Stomach (tissue), 8 donors: ENCODE measurements at regions not wholly inside any gene's neighbourhood (a gene's known extent, or its start where the extent isn't known, plus 50 kb on each side); places are given as distances from the start of the nearest gene placed in this dataset.

ENCODE experiments used
- DNase-seq, 2 donors: peaks; one replicate each; pipeline versions ENCODE4 v3.0.0 to v3.0.0-alpha.2; 2013 to 2019
- H3K27ac ChIP-seq, 5 donors: fragments of 200-600 bp in 4 of 5; sonication (generic) in 4 of 5; one replicate each; pipeline ENCODE4 v1.5.1; 2013 to 2019; ENCODE audit warnings: mild to moderate bottlenecking in 1 of 5, moderate library complexity in 1 of 5
- H3K27me3 ChIP-seq, 3 donors: fragments of 200-600 bp; sonication (generic); one replicate each; pipeline ENCODE4 v1.5.1; 2017 to 2019; ENCODE audit warnings: mixed run types in 1 of 3
- H3K36me3 ChIP-seq, 4 donors: fragments of 200-600 bp; sonication (generic); 1 replicate in 3 of 4; 2 replicates in 1 of 4; pipeline ENCODE4 v1.5.1; 2016 to 2019
- H3K4me1 ChIP-seq, 4 donors: fragments of 200-600 bp; sonication (generic); one replicate each; pipeline ENCODE4 v1.5.1; 2016 to 2019
- H3K4me3 ChIP-seq, 4 donors: fragments of 200-600 bp; sonication (generic) in 3 of 4; one replicate each; pipeline ENCODE4 v1.5.1; 2016 to 2019; ENCODE audit warnings: mild to moderate bottlenecking in 1 of 4
- H3K9me3 ChIP-seq, 4 donors: fragments of 200-600 bp; sonication (generic); one replicate each; pipeline ENCODE4 v1.5.1; 2016 to 2019
- EP300 ChIP-seq: sonication (generic); formaldehyde crosslinking; IDR thresholded peaks from one replicate; pipeline ENCODE4 v1.6.1; 2017; ENCODE audit warnings: antibody characterized with exemption
- POLR2A ChIP-seq, 4 donors: fragments of 450-650 bp; IDR thresholded peaks; one replicate each; pipeline ENCODE4 v1.6.1; 2016; ENCODE audit warnings: antibody characterized with exemption in 4 of 4, control low read depth in 2 of 4, mild to moderate bottlenecking in 1 of 4, moderate library complexity in 1 of 4
- POLR2AphosphoS5 ChIP-seq, 3 donors: sonication (generic); formaldehyde crosslinking; IDR thresholded peaks; one replicate each; pipeline ENCODE4 v1.6.1; 2016; ENCODE audit warnings: antibody characterized with exemption in 3 of 3
- WGBS, 5 donors: extraction: QIAGEN DNeasy Blood & Tissue Kit in 3 of 5; methylation state at CpG; one replicate each; pipeline versions ENCODE4 v1.1.5 to v1.1.7; 2013 to 2018; 5-methylcytosine and 5-hydroxymethylcytosine counted together
- intact Hi-C: fragments of 100-400 bp; cut with DNase I; formaldehyde crosslinking; loops from one replicate; pipeline ENCODE4 v1.15.1; 2023; ENCODE audit warnings: low total_unique reads
- TF ChIP-seq, protein P1 (sequence below), 7 experiments: fragments of 450-650 bp in 4 of 7; fragments of 200-600 bp in 3 of 7; sonication (generic) in 3 of 7; IDR thresholded peaks; one replicate each; pipeline ENCODE4 v1.5.1; 2016 to 2019; ENCODE audit warnings: antibody characterized with exemption in 7 of 7, control low read depth in 2 of 7, mild to moderate bottlenecking in 1 of 7
- donor health status: healthy with polysubstance abuse.
- donor health status: Bipolar disorder and iron deficiency.
- donor health status: healthy.

DNA sequence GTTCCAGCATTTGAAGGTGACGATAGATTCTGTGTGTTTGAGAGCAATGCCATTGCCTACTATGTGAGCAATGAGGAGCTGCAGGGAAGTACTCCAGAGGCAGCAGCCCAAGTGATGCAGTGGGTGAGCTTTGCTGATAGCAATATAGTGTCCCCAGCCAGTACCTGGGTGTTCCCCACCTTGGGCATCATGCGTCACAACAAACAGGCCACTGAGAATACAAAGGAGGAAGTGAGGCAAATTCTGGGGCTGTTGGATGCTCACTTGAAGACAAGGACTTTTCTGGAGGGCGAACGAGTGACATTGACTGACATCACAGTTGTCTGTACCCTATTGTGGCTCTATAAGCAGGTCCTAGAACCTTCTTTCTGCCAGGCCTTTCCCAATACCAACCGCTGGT is 142.0 kb downstream of the PLS3 start:
- Histone ChIP-seq H3K4me1 (no peaks in the 10 kb centered on the region), H3K4me3 (no peak overlapping the region), H3K36me3 (no peaks in the 10 kb centered on the region), H3K27me3 (peaks cover 0 to 22% (median 0%) of the 10 kb centered on the region in 3 donors), H3K9me3 (no peaks in the 10 kb centered on the region), H3K27ac (no peak overlapping the region)
- intact Hi-C loops = no loop called here
- TF ChIP-seq POLR2A (IDR thresholded peaks at IDR 0.05) = no peak
- no peak for TF ChIP-seq POLR2AphosphoS5 (IDR thresholded peaks at IDR 0.05)
- TF ChIP-seq, protein P1, sequence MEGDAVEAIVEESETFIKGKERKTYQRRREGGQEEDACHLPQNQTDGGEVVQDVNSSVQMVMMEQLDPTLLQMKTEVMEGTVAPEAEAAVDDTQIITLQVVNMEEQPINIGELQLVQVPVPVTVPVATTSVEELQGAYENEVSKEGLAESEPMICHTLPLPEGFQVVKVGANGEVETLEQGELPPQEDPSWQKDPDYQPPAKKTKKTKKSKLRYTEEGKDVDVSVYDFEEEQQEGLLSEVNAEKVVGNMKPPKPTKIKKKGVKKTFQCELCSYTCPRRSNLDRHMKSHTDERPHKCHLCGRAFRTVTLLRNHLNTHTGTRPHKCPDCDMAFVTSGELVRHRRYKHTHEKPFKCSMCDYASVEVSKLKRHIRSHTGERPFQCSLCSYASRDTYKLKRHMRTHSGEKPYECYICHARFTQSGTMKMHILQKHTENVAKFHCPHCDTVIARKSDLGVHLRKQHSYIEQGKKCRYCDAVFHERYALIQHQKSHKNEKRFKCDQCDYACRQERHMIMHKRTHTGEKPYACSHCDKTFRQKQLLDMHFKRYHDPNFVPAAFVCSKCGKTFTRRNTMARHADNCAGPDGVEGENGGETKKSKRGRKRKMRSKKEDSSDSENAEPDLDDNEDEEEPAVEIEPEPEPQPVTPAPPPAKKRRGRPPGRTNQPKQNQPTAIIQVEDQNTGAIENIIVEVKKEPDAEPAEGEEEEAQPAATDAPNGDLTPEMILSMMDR (IDR thresholded peaks at IDR 0.05) = no peak
- TF ChIP-seq EP300 = no peak
- WGBS, 5 donors = 74 to 90% (median 81%) methylated on average over 5 of the region's 5 CpGs
- DNase-seq = no peak

DNA sequence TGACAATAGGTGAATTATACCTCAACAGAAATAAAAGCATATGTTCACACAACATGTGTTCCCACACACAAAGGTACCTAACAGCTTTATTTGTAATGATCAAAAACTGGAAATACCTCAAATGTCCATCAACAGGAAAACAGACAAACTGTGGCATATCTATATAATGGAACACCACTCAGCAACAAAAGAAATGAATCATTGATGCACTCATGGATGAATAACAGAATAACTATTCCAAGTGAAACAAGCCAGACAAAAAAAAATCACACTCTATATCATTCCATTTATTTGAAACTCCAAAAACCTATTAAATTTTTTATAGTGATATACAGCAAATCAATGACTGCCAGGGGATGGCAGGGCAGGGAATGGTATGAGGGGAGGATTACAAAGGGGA is 148.1 kb downstream of the PLS3 start:
- intact Hi-C loops = no loop called here
- no peak for DNase-seq
- Histone ChIP-seq H3K9me3 (no peaks in the 10 kb centered on the region), H3K27ac (no peak overlapping the region), H3K36me3 (no peaks in the 10 kb centered on the region), H3K27me3 (peaks cover 0 to 13% (median 0%) of the 10 kb centered on the region in 3 donors), H3K4me3 (no peak overlapping the region), H3K4me1 (no peaks in the 10 kb centered on the region)
- TF ChIP-seq POLR2A (IDR thresholded peaks at IDR 0.05) = no peak
- TF ChIP-seq, protein P1 (IDR thresholded peaks at IDR 0.05) = no peak
- TF ChIP-seq EP300 = no peak
- no peak for TF ChIP-seq POLR2AphosphoS5 (IDR thresholded peaks at IDR 0.05)

DNA sequence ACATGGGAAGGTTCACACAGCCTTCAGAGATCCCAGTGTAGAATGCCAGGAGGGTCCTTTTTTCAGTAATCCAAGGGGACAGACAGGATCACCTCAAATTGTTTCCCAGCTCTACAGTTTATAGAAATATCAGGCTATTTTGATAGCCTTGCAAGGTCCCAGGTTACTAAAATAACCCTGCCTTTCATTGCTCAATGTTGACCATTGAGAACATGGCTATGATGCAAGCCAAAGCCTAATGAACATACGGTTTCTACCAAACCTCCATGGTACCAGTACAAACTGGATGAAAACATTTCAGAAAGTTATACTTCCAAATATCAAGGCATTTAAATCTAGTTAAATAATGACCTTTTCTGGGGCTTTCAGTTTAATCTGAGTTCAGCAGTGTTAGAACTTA is 151.5 kb downstream of the PLS3 start:
- H3K27me3 ChIP-seq = peaks cover 0 to 7% (median 0%) of the 10 kb centered on the region in 3 donors
- intact Hi-C loops = no loop called here
- 65 to 90% (median 78%) methylated on average over 1 of the region's 1 CpG for WGBS, 5 donors
- no peaks in the 10 kb centered on the region for H3K36me3 ChIP-seq
- TF ChIP-seq, protein P1 (IDR thresholded peaks at IDR 0.05) = no peak
- TF ChIP-seq POLR2A (IDR thresholded peaks at IDR 0.05) = no peak
- TF ChIP-seq POLR2AphosphoS5 (IDR thresholded peaks at IDR 0.05) = no peak
- no peak for TF ChIP-seq EP300
- no peaks in the 10 kb centered on the region for H3K9me3 ChIP-seq
- DNase-seq = no peak
- H3K4me1 ChIP-seq = no peaks in the 10 kb centered on the region
- no peak overlapping the region for H3K27ac ChIP-seq
- no peak overlapping the region for H3K4me3 ChIP-seq

DNA sequence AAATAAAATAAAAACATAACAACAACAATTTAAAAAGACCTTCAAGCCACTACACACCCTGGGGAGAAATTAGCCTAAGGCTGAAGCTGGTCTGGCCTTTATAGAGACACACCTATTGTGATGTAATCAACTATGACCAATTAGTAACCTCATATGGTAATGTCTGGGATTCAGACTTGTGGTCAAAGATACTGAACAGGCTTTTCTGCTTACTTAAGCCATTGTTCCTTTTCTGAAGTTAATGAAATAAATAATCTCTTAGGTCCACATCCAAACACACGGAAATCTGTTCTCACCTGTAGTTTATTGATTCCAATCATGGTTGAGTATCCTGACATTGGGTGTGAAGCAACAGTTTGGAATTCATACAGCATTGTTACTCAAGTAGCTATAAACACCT is 152.5 kb downstream of the PLS3 start:
- WGBS, 5 donors = 31 to 79% (median 42%) methylated on average over 1 of the region's 1 CpG
- Histone ChIP-seq H3K4me1 (no peaks in the 10 kb centered on the region), H3K27me3 (peaks cover 0 to 10% (median 0%) of the 10 kb centered on the region in 3 donors), H3K9me3 (no peaks in the 10 kb centered on the region), H3K36me3 (no peaks in the 10 kb centered on the region), H3K4me3 (no peak overlapping the region), H3K27ac (no peak overlapping the region)
- no peak for DNase-seq
- TF ChIP-seq, protein P1 (IDR thresholded peaks at IDR 0.05) = no peak
- TF ChIP-seq POLR2AphosphoS5 (IDR thresholded peaks at IDR 0.05) (no peak), POLR2A (IDR thresholded peaks at IDR 0.05) (no peak)
- intact Hi-C loops = no loop called here
